SK-N-SH treated with all-trans-retinoic acid at 6 μM for 48 hours (cell line): ENCODE measurements at regions not wholly inside any gene's neighbourhood (a gene's known extent, or its start where the extent isn't known, plus 50 kb on each side); places are given as distances from the start of the nearest gene placed in this dataset.

Experiments
- ATAC-seq: fragments of 200-7000 bp; cut with Tn5 transposase; 3 replicates; pipeline ENCODE4 v1.9.1; 2020; ENCODE audit warnings: mild to moderate bottlenecking, moderate library complexity
- ARNTL ChIP-seq: fragments of 450-650 bp; formaldehyde crosslinking; IDR thresholded peaks from 2 replicates; pipeline ENCODE4 v1.5.0; 2020; ENCODE audit warnings: low read depth, mild to moderate bottlenecking, moderate library complexity, borderline replicate concordance
- BACH2 ChIP-seq: fragments of 250-450 bp; sonication (Bioruptor Pico); IDR thresholded peaks from 2 replicates; pipeline ENCODE4 v1.9.0; 2021; ENCODE audit warnings: mild to moderate bottlenecking, borderline replicate concordance
- ESRRG ChIP-seq: fragments of 250-450 bp; sonication (Bioruptor Pico); IDR thresholded peaks from 2 replicates; pipeline ENCODE4 v1.6.1; 2021; ENCODE audit warnings: mild to moderate bottlenecking
- ISL1 ChIP-seq: fragments of 250-450 bp; sonication (Bioruptor Pico); IDR thresholded peaks from 2 replicates; pipeline ENCODE4 v2.1.2; 2022; ENCODE audit warnings: mild to moderate bottlenecking, moderate library complexity
- PPARA ChIP-seq: fragments of 250-450 bp; sonication (Bioruptor Pico); IDR thresholded peaks from 2 replicates; pipeline ENCODE4 v1.5.0; 2020; ENCODE audit warnings: mild to moderate bottlenecking, borderline replicate concordance
- RARB ChIP-seq: fragments of 250-450 bp; sonication (Bioruptor Pico); IDR thresholded peaks from 2 replicates; pipeline ENCODE4 v1.8.0; 2021; ENCODE audit warnings: mild to moderate bottlenecking, moderate library complexity
- SNAI2 ChIP-seq: fragments of 250-450 bp; sonication (Bioruptor Pico); IDR thresholded peaks from 2 replicates; pipeline ENCODE4 v1.5.0; 2020; ENCODE audit warnings: mild to moderate bottlenecking, moderate library complexity
- TCF4 ChIP-seq: fragments of 250-450 bp; sonication (Bioruptor Pico); IDR thresholded peaks from 2 replicates; pipeline ENCODE4 v1.8.0; 2021; ENCODE audit warnings: mild to moderate bottlenecking, moderate library complexity, borderline replicate concordance
- TOX ChIP-seq: fragments of 250-450 bp; sonication (Bioruptor Pico); IDR thresholded peaks from 2 replicates; pipeline ENCODE4 v1.8.0; 2021; ENCODE audit warnings: mild to moderate bottlenecking, moderate library complexity, borderline replicate concordance
- ZC3H10 ChIP-seq: fragments of 250-450 bp; sonication (Bioruptor Pico); IDR thresholded peaks from 2 replicates; pipeline ENCODE4 v1.5.1; 2021; ENCODE audit warnings: mild to moderate bottlenecking, moderate library complexity
- ZFP3 ChIP-seq: fragments of 250-450 bp; sonication (Bioruptor Pico); IDR thresholded peaks from 2 replicates; pipeline ENCODE4 v1.5.0; 2020; ENCODE audit warnings: mild to moderate bottlenecking, moderate library complexity
- ZFP30 ChIP-seq: fragments of 450-650 bp; formaldehyde crosslinking; IDR thresholded peaks from 2 replicates; pipeline ENCODE4 v1.5.0; 2022; ENCODE audit warnings: mild to moderate bottlenecking, moderate library complexity
- ZNF565 ChIP-seq: fragments of 450-650 bp; formaldehyde crosslinking; conservative IDR thresholded peaks from 2 replicates; pipeline ENCODE4 v1.5.0; 2020; ENCODE audit warnings: low read depth, mild to moderate bottlenecking, moderate library complexity
- ZNF70 ChIP-seq: fragments of 450-650 bp; formaldehyde crosslinking; IDR thresholded peaks from 2 replicates; pipeline ENCODE4 v1.5.0; 2020; ENCODE audit warnings: mild to moderate bottlenecking, moderate library complexity
- TF ChIP-seq, protein P1 (sequence below): fragments of 250-450 bp; sonication (Bioruptor Pico); IDR thresholded peaks from 2 replicates; pipeline ENCODE4 v1.5.1; 2021; ENCODE audit warnings: mild to moderate bottlenecking, moderate library complexity
- TF ChIP-seq, protein P2 (sequence below): fragments of 250-450 bp; sonication (Bioruptor Pico); IDR thresholded peaks from 2 replicates; pipeline ENCODE4 v1.8.0; 2021; ENCODE audit warnings: low read depth, mild to moderate bottlenecking, moderate library complexity, borderline replicate concordance
- TF ChIP-seq, protein P3 (sequence below): fragments of 250-450 bp; sonication (Bioruptor Pico); IDR thresholded peaks from 2 replicates; pipeline ENCODE4 v1.5.0; 2020; ENCODE audit warnings: mild to moderate bottlenecking, moderate library complexity
- TF ChIP-seq, protein P4 (sequence below): fragments of 250-450 bp; sonication (Bioruptor Pico); IDR thresholded peaks from 2 replicates; pipeline ENCODE4 v1.8.0; 2020; ENCODE audit warnings: mild to moderate bottlenecking, moderate library complexity, borderline replicate concordance
- TF ChIP-seq, protein P5 (sequence below): fragments of 250-450 bp; sonication (Bioruptor Pico); IDR thresholded peaks from 2 replicates; pipeline ENCODE4 v1.5.1; 2020; ENCODE audit warnings: low read depth, mild to moderate bottlenecking, moderate library complexity

DNA sequence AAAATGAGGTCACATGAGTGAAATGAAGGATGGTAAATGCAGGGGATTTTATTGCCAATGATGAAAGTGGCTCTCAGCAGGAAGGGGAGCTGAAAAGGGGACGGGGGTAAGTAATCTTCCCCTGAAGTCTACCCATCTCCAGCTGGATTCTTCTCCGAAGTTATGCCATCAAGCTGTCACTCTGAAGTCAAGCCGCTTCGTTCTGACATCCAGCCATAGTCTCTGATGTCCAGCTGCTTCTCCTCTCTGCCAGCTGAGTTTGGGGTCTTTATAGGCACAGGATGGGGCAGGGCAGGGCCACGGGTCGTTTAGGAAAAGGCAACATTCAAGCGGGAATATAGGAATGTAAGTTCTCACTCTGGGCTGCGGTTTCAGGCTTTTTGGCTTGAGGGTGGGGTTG lies 181.9 kb upstream of the ANO3 start:
- ATAC-seq = no peak
- TF ChIP-seq ZFP3 (CRISPR knock-in tag) = no peak
- TF ChIP-seq ISL1 (CRISPR knock-in tag) = no peak
- TF ChIP-seq, protein P1, sequence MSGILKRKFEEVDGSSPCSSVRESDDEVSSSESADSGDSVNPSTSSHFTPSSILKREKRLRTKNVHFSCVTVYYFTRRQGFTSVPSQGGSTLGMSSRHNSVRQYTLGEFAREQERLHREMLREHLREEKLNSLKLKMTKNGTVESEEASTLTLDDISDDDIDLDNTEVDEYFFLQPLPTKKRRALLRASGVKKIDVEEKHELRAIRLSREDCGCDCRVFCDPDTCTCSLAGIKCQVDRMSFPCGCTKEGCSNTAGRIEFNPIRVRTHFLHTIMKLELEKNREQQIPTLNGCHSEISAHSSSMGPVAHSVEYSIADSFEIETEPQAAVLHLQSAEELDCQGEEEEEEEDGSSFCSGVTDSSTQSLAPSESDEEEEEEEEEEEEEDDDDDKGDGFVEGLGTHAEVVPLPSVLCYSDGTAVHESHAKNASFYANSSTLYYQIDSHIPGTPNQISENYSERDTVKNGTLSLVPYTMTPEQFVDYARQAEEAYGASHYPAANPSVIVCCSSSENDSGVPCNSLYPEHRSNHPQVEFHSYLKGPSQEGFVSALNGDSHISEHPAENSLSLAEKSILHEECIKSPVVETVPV (CRISPR knock-in tag) = no peak
- no peak for TF ChIP-seq TOX (CRISPR knock-in tag)
- TF ChIP-seq, protein P2, sequence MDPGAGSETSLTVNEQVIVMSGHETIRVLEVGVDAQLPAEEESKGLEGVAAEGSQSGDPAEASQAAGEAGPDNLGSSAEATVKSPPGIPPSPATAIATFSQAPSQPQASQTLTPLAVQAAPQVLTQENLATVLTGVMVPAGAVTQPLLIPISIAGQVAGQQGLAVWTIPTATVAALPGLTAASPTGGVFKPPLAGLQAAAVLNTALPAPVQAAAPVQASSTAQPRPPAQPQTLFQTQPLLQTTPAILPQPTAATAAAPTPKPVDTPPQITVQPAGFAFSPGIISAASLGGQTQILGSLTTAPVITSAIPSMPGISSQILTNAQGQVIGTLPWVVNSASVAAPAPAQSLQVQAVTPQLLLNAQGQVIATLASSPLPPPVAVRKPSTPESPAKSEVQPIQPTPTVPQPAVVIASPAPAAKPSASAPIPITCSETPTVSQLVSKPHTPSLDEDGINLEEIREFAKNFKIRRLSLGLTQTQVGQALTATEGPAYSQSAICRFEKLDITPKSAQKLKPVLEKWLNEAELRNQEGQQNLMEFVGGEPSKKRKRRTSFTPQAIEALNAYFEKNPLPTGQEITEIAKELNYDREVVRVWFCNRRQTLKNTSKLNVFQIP = no peak
- TF ChIP-seq, protein P3, sequence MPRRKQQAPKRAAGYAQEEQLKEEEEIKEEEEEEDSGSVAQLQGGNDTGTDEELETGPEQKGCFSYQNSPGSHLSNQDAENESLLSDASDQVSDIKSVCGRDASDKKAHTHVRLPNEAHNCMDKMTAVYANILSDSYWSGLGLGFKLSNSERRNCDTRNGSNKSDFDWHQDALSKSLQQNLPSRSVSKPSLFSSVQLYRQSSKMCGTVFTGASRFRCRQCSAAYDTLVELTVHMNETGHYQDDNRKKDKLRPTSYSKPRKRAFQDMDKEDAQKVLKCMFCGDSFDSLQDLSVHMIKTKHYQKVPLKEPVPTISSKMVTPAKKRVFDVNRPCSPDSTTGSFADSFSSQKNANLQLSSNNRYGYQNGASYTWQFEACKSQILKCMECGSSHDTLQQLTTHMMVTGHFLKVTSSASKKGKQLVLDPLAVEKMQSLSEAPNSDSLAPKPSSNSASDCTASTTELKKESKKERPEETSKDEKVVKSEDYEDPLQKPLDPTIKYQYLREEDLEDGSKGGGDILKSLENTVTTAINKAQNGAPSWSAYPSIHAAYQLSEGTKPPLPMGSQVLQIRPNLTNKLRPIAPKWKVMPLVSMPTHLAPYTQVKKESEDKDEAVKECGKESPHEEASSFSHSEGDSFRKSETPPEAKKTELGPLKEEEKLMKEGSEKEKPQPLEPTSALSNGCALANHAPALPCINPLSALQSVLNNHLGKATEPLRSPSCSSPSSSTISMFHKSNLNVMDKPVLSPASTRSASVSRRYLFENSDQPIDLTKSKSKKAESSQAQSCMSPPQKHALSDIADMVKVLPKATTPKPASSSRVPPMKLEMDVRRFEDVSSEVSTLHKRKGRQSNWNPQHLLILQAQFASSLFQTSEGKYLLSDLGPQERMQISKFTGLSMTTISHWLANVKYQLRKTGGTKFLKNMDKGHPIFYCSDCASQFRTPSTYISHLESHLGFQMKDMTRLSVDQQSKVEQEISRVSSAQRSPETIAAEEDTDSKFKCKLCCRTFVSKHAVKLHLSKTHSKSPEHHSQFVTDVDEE (CRISPR knock-in tag) = no peak
- no peak for TF ChIP-seq RARB (CRISPR knock-in tag)
- no peak for TF ChIP-seq ZFP30 (CRISPR knock-in tag)
- no peak for TF ChIP-seq PPARA
- no peak for TF ChIP-seq BACH2 (CRISPR knock-in tag)
- TF ChIP-seq SNAI2 (CRISPR knock-in tag) = no peak
- TF ChIP-seq ARNTL (CRISPR knock-in tag) = no peak
- TF ChIP-seq, protein P4, sequence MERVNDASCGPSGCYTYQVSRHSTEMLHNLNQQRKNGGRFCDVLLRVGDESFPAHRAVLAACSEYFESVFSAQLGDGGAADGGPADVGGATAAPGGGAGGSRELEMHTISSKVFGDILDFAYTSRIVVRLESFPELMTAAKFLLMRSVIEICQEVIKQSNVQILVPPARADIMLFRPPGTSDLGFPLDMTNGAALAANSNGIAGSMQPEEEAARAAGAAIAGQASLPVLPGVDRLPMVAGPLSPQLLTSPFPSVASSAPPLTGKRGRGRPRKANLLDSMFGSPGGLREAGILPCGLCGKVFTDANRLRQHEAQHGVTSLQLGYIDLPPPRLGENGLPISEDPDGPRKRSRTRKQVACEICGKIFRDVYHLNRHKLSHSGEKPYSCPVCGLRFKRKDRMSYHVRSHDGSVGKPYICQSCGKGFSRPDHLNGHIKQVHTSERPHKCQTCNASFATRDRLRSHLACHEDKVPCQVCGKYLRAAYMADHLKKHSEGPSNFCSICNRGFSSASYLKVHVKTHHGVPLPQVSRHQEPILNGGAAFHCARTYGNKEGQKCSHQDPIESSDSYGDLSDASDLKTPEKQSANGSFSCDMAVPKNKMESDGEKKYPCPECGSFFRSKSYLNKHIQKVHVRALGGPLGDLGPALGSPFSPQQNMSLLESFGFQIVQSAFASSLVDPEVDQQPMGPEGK (CRISPR knock-in tag) = no peak

DNA sequence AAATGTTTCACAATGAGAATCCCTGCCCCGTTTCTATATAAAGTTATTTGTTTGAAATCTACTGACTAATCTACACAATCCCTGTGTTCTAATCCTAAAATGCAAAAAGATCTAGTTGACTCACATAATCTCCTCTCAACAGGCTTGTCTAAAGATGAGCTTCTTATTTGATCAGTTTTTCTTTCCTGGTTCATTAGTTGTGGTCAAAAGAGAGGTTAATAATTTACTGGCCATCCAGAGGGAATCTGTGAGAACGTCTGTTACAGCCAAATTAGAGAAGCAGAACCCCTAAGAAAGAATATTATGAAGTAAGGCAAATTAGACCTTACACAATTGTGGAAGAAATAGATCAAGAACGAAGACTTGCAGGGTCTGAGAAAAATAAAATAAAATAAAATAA lies 173.7 kb upstream of the ANO3 start:
- ATAC-seq = no peak
- TF ChIP-seq ZNF70 (CRISPR knock-in tag) (no peak), ZFP3 (CRISPR knock-in tag) (no peak), ZFP30 (CRISPR knock-in tag) (no peak), ZNF565 (CRISPR knock-in tag) (no peak), PPARA (no peak), RARB (CRISPR knock-in tag) (no peak), ZC3H10 (CRISPR knock-in tag) (no peak), ESRRG (CRISPR knock-in tag) (no peak), TCF4 (no peak)
- TF ChIP-seq, protein P2 = no peak
- TF ChIP-seq, protein P1 (CRISPR knock-in tag) = no peak
- TF ChIP-seq, protein P5, sequence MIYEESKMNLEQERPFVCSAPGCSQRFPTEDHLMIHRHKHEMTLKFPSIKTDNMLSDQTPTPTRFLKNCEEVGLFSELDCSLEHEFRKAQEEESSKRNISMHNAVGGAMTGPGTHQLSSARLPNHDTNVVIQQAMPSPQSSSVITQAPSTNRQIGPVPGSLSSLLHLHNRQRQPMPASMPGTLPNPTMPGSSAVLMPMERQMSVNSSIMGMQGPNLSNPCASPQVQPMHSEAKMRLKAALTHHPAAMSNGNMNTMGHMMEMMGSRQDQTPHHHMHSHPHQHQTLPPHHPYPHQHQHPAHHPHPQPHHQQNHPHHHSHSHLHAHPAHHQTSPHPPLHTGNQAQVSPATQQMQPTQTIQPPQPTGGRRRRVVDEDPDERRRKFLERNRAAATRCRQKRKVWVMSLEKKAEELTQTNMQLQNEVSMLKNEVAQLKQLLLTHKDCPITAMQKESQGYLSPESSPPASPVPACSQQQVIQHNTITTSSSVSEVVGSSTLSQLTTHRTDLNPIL (CRISPR knock-in tag) = no peak
- TF ChIP-seq, protein P3 (CRISPR knock-in tag) = no peak
- TF ChIP-seq, all 23 proteins: peak for 0
